Fibroblast of skin of left biceps (primary cell): ENCODE measurements at regions not wholly inside any gene's neighbourhood (a gene's known extent, or its start where the extent isn't known, plus 50 kb on each side); places are given as distances from the start of the nearest gene placed in this dataset.

Source experiments
- DNase-seq, 2 experiments: peaks; one replicate each; pipeline ENCODE4 v3.0.0-alpha.2; 2013; ENCODE audit warnings: low read depth in 2 of 2

DNA sequence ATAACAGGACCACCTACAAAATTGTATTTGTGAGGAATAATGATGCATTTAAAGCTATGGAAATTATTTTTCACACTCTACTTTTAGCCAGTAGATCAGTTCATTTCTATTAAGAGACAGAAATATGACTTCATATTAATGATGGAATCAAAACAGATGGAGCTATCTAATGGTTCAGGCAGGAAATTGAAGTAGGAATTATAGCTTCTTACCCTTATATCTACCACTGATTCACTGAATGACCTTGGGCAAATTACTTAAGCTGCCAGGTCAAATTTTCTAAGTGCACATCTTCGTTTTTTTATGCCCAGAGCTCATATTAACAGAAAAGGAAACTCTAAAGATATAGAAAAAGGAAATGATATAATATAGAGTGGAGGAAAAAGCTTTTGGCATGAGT, 323.1 kb downstream of the PCDH10 start:
- no peak for DNase-seq

DNA sequence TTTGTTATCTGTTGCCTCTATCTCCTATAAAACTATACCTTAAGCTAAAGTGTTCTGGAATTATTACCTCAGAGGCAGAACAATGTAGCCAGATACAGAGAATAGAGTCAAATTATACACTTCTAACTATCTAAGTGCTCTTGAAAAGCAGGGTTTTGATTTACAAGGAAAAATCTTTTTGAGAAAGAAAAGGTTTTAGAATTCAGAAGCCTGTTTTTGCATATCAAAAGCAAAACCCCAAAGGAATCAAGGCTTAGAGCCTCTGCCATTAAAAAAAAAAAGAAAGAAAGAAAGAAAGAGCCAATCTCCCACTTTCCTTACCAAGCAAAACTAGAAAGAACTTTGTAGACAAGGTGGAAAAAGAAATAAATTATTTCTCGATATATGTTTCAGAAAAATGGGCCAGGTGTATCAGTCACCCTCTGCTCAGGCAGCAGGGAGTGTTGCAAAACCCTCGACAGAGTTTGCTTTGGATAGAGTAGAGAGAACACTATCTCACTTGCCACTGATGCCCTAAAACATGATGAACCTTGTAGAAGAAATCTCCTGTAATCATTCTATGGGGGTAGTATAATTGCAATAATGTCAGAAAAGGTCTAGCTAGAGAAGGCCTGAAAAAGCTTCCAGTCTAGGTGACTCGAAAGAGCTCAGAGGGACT, 318.3 kb downstream of the PCDH10 start:
- no peak for DNase-seq

DNA sequence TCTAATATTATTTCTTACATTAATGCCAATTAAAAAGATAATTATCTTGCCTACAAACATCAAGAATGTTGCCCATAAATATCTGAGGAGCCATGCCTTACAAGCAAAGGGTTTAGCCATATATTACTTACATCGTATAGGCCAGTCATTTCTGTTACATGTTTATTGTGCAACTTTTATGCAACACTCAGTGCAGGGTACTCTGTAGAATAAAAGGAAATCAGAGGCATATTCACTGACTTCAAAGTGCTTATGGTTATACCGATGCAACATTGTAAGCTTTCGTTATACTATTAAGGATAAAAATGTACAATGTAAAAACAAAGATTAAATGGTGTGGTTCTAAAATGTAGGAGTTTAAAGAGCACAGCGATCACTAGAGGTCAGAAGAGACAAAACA, 315.9 kb downstream of the PCDH10 start:
- DNase-seq: no peak

DNA sequence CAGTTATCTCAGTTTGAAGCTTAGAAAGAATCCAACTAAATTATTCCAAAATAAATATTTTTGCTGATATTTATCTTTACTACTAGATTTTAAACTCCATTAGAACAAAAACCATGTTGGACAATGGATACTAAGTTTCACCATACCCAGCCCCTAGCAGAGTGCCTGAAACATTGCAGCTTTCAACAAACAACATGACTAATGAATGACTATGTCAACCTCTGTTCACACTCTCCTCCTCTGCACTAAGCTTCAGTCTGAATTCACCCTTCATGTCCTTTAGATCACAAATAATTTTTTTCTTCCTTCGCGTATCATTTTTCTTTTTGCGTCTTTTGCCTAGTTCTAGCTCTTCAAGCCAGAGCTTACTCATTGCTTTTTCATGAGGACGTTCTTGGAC, 315.2 kb downstream of the PCDH10 start:
- DNase-seq: no peak

DNA sequence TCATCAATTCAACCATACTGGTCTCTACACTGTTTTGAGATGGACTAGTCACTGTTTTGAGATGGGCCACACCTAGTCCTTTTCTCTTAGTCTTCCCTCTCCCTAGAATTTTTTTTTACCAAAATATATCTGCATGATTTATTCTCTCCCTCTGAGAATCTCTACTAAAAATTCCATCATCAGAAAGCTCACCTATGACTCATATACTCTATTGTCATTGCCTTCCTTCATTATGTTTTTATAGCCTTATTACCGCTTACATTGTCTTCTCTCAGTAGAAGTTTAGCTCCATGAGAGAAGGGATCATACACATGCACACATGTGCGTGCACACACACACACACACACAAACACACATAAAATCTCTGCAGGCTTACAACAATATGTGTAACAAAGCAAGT, 303.6 kb downstream of the PCDH10 start:
- DNase-seq: no peak

DNA sequence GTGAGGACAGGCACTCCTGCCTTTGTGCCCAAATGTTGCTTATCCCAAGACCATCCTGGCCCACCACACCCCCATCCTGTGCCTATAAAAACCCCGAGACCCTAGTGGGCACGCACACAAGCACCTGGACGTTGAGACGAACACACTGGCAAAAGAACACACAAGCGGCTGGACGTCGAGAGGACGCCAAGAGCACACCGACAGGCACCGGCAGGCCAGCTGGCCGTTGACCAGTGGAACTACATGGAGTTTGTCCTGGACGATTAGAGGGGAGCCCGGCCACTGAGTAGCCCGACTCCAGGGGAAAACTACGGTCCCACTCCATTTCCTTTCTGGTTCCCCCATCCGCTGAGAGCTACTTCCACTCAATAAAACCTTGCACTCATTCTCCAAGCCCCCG, 301.7 kb downstream of the PCDH10 start:
- no peak for DNase-seq

DNA sequence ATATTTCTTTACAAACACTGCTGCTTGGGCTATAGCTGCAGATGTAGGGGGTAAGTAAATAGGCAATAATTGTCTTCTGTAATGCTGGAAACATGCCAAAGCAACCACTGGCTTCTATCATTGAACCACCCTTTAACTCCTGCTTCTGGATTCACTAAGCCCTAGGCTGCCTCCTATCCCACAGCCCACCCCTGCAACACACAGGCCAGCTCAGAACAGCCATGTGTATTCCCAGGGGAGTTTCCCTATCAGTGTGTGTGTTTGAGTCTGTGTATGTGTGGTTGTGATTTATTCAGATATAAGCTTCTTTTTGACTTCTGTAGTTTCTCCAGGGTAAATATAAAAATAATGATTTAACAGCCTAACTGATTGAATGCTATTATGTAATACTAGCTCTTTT, 291.3 kb downstream of the PCDH10 start:
- no peak for DNase-seq

DNA sequence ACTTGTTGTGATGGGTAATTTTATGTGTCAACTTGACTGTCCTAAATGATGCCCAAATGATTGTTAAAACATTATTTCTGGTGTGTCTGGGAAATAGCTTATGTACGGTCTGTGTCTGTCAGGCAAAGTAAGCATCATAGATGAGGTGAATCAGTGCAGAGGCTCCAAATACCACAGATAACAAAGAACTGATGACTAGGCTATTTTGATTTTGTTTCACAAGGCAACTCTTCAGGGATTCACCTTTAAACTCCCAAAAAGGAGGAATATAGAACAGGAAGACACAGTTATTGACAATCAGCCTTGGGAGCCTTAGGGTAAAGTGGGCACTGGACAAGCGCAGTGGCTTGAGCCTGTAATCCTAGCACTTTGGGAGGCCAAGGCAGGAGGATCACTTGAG, 290.7 kb downstream of the PCDH10 start:
- DNase-seq: no peak

DNA sequence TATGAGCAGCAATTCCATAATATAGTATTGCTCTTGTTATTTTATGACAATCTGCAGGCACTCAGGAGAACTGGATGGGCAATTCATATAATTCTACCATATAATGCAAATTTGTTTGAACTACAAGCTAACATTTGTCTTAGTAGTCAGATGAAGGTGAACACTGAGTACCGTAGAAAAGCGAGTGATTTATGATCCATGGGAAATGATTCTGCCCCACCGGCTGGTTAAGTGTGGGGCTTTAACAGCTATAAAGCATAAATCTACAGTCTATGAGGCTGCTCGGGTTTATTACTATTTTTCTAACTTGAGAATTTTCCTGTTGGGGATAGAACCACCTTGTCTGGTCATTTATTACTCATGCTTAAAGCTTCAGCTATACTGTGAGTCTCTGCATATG, 275.5 kb downstream of the PCDH10 start:
- no peak for DNase-seq

DNA sequence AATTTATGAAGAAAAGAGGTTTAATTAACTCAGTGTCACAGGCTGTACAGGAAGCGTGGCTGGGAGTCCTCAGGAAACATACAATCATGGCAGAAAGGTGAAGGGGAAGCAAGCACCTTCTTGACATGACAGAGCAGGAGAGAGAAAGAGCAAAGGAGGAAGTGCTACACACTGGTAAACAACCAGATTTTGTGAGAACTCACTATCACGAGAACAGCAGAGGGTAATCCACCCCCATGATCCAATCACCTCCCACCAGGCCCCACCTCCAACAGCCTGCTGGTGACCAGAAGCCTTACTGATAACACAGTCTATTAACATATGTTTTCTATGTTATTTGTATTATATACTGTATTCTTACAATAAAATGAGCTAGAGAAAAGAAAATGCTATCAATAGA, 254.8 kb downstream of the PCDH10 start:
- DNase-seq: no peak

DNA sequence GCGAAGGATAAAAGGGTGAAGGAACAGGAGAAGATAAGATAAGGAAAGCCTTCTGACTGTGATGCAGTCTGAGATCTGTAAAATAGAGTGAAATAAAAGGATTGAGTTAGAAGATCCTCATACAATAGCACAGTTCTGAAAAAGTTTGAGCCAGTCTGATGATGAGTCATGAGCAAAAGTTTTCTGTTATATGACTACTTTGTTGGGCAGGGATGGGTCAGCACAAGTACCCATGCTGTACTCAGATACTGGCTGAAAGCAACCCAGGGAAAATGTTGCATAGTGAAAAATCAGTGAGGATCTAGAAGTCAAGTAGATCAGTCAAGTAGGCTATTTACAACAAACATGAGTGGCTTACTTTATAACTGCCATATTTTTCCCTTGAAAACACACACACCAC, 253.5 kb downstream of the PCDH10 start:
- no peak for DNase-seq

DNA sequence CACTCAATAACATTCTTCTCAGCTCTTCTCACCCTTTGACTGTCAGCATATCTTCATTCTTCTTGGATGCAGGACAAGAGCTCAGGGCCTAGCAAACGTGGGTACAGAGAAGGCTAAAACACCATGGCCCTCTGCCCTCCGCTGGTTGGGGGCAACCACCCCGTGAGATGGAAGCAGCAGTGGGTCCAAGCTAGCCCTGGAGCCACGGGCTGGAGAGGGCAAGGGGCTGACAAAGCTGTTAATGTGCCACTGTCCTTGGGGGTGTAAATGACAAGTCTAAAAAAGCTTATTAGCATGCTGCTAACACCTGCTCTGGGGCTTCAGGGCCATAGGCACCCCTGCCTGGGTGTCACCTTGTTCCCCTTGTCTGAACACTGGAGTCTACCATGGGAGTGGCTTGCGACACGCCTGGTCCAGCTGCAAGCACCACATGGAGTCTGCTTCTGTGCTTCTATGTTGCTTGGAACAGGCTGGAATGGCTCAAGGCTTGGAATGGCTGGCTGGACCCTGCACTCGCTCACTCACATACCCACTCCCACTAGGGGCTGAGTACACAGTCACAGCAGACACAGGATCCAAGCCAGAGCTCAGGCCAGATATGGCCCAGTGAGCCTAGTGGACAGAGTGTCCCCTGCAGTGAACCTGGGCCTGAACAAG, 246.0 kb downstream of the PCDH10 start:
- DNase-seq: no peak

DNA sequence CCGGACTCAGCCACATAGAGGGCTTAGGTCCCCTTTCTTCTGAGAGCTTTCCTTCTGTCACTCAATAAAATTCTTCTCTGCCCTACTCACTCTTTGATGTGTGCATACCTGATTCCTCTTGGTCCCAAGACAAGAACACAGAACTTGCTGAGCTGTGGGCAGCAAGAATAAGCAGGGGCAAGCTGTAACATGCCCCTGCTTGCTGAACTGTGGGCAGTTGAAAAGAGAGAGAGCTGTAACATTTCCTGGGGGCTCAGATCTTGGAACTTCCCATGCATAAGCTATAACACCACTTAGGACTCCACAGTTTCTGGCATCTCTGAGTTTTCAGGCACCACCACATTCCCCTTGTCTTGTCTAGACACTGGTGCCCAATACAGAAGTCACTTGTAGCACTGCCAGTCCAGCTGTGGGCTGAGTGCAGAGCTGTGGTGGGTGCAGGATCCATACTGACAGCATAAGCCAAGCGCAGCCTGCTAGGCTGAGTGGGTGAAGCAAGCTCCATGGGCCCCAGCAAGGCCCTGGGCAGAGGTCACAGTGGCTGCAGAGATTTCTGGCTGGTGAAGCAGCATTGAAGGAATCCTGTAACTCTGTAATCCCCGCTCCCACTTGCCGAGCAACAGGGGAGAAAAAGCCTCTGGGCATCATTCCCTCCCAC, 241.2 kb downstream of the PCDH10 start:
- no peak for DNase-seq

DNA sequence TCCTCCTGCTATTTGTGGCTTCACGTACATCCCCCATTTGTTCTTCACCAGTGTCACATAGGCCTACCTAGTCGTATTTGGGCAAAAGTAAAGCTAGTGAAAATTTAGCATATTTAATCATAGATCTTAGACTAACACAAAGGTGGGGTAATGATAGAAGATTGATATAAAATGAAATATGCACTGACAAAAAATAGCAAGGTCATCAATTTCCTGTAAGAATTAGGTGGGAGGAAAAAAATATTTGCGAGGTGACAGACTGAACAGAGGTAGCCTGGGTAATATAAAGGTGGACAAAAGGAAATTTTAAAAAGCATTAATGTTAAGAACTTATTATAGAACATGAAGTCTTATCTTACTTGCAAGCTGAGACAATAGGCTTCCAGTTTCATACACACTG, 239.9 kb downstream of the PCDH10 start:
- no peak for DNase-seq

DNA sequence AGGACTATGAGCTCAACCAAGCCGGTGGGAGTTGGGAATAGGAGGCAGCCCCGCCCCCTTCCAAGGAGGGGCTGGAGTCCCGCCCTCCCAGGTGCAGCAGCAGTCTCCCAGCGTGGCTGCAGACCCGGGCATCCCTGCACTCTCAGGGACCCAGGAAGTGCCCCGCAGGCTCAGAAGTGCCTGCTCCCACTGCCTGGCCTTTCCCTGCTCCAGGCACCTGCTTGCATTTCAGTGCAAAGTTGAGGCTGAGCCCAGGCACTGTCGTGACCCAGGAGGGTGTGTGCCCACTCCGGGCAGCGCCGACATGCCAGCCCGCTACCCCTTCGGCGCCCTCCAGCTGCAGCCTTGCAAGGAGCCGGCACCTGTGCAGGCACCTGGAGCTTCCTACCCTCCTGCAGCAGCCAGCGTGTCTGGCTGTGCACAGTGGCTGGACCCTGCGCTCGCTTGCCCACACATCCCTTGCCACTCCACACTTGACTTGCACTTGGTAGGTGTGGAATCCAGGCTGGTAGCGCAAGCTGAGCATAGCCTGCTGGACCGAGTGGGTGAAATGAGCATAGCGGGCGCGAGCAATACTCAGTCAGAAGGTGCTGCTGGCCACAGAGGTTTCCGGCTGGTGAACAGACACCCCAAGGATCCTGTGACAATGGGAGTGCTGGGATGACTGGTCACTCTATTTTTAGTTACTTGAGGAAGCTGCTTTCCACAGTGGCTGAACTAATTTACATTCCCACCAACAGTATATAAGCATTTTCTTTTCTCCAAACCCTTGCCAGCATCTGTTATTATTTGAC, 236.3 kb downstream of the PCDH10 start:
- DNase-seq: no peak

DNA sequence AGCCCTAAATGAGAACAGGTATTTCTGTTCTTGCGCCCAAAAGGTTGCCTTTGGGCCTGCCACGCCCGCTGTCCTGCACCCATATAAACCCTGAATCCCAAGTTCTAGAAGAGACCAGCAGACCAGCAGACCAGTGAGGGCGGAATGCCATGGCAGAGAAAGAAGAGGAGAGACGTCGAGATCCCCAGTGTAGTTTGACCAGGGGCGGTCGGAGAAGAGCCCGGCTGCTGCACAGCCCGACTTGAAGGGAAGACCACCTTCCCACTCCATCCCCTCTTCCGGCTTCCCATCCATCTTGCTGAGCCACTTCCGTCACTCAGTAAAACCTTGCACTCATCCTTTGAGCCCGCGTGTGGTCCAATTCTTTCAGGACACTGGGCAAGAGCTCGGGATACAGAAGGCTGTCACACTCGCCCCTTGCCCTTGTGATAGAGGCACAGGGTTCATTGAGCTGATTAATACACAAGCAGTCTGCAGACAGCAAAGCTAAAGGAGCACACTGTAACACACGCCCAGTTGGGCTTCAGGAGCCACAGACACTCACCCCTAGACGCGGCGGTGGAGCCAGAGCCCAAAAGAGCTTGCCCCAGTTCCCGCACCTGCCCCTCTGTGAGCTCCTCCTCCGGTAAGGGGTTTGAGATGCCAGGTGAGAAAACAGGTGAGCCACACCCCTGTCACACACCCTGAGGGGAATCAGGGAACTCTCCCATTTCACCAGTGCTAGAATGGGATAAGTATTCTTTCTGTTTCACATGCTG, 230.8 kb downstream of the PCDH10 start:
- DNase-seq: no peak

DNA sequence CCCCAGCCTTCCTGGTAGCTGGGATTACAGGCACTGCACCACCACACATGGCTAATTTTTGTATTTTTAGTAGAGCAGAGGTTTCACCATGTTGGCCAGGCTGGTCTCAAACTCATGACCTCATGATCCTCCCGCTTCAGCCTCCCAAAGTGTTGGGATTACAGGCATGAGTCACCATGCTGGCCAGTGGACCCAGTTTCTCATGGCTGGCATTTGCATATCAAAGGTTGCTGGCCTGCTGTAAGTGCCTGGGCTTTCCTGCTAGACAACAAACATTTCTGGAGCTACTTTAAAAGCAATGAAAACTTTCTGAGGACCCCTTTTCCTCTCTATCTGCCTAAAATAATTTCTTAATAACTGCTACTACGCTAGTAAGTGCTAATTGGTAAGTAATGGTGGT, 228.2 kb downstream of the PCDH10 start:
- DNase-seq: no peak

DNA sequence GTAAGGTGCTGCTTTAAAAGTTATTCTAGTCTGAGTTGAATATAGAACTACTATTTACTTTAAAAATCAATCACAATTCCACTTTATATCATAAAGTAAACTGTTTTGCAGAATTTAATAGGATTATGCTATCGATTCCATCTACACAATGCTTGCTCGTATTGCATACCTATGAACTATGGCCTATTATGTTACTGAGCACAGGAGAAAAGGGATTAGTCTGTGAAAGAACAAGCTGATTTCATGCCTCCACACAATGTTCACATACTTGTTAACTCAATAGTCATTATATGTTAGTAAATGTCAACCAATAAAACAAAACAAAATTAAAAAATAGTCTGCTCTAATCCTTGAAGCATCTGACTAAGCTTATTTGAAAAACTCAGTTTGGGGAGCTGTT, 223.6 kb downstream of the PCDH10 start:
- no peak for DNase-seq

DNA sequence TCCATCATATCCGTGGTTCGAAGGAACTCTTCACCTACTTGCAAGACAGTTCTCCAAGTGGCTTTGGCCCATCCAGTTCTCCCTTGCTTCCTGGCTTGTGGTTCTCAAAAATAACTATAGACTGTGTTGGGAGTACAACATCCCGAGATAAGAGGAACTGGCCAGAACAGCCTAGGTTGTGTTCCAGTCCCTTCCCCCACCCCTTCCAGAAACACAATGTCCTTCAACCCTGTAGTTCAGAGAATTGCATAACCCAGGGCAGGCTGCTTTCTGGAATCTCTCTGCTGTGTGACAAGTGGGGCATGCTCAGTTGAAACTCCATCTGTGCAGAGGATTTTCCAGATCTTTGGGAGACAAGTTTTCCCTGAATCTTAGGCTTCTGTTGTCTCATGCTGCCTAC, 206.5 kb downstream of the PCDH10 start:
- DNase-seq: no peak

DNA sequence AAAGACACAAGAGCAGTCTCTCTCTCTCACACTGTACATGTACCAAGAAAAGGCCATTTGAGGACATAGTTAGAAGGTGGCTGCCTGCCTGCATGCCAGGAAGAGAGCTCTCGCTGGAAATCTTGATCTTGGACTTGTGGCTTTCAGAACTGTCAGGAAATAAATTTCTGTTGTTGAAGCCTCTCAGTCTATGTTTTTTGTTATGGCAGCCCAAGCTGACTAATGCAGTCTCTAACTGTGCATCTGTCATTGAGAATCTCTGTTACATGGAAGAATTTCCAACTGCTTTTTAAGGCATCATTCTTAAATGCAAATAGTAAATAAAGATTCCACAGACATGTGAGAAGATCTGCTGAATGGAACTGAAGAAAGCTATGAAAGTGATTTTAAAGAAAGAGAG, 198.3 kb downstream of the PCDH10 start:
- DNase-seq: no peak

DNA sequence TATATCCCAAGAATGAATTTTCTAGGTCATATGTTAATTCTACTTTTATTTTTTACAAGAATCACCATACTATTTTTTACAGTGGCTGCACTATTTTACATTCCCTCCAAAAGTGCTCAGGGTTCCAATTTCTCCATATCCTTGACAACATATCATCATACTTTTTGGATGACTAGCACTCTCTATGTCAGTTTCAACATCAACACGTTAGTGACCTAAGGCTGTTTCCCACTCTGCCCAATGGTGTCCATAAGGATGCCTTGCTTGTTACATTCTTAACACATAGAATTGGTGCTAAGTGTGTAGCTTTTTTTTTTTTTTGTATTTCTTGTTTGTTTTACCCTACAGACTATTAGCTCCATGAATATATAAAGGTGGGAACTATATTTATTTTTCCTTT, 175.4 kb downstream of the PCDH10 start:
- DNase-seq: no peak

DNA sequence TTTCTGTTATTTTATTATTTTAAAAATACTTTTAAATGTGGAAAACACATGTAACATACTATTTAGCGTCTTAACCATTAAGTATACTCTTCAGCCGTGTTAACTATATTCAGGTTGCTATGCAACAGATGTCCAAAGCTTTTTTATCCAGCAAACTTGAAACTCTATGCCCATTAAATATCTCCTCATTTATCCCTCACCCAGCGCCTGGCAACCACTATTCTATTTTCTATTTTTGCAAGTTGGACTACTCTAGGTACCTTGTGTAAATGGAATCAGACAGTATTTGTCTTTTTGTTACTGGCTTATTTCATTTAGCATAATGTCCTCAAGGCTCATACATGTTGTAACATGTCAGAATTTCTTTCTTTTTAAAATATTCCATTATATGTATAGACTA, 174.6 kb downstream of the PCDH10 start:
- DNase-seq: no peak
